ENCODE measurements at regions not wholly inside any gene's neighbourhood (a gene's known extent, or its start where the extent isn't known, plus 50 kb on each side); places are given as distances from the start of the nearest gene placed in this dataset.

DNA sequence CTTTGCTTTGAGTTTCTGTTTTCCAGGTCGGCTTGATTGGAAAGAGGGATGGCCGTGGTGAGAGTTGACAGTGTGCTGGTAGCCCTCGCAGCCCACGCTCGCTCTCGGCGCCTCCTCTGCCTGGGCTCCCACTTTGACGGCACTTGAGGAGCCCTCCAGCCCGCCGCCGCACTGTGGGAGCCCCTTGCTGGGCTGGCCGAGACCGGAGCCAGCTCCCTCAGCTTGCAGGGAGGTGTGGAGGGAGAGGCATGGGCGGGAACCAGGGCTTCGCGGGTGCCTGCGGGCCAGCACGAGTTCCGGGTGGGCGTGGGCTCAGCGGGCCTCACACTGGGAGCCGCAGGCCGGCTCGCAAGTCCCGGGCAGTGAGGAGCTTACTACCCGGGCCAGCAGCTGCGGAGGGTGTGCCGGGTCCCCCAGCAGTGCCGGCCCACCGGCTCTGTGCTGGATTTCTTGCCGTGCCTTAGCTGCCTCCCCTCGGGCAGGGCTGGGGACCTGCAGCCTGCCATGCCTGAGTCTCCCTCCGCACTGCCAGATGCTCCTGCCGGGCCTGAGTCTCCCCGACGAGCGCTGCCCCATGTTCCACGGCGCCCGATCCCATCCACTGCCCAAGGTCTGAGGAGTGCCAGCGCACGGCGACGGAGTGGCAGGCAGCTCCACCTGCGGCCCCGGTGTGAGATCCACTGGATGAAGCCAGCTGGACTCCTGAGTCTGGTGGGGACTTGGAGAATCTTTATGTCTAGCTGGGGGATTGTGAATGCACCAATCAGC lies 166.4 kb upstream of the FAT1 start:
- TF ChIP-seq SIN3A (IDR thresholded peaks at IDR 0.05; ENCODE audit: borderline replicate concordance, insufficient read depth, low read length) = no peak
- TF ChIP-seq POLR2AphosphoS5 (IDR thresholded peaks at IDR 0.05; ENCODE audit: low read depth, low read length) = no peak
- TF ChIP-seq, protein P1, sequence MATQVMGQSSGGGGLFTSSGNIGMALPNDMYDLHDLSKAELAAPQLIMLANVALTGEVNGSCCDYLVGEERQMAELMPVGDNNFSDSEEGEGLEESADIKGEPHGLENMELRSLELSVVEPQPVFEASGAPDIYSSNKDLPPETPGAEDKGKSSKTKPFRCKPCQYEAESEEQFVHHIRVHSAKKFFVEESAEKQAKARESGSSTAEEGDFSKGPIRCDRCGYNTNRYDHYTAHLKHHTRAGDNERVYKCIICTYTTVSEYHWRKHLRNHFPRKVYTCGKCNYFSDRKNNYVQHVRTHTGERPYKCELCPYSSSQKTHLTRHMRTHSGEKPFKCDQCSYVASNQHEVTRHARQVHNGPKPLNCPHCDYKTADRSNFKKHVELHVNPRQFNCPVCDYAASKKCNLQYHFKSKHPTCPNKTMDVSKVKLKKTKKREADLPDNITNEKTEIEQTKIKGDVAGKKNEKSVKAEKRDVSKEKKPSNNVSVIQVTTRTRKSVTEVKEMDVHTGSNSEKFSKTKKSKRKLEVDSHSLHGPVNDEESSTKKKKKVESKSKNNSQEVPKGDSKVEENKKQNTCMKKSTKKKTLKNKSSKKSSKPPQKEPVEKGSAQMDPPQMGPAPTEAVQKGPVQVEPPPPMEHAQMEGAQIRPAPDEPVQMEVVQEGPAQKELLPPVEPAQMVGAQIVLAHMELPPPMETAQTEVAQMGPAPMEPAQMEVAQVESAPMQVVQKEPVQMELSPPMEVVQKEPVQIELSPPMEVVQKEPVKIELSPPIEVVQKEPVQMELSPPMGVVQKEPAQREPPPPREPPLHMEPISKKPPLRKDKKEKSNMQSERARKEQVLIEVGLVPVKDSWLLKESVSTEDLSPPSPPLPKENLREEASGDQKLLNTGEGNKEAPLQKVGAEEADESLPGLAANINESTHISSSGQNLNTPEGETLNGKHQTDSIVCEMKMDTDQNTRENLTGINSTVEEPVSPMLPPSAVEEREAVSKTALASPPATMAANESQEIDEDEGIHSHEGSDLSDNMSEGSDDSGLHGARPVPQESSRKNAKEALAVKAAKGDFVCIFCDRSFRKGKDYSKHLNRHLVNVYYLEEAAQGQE (IDR thresholded peaks at IDR 0.05; ENCODE audit: insufficient read depth in 1 of 2, low read depth in 2 of 2, low read length in 2 of 2) = no peak
- TF ChIP-seq TAF1 (IDR thresholded peaks at IDR 0.05; ENCODE audit: borderline replicate concordance, insufficient read depth, low read length) = no peak
- TF ChIP-seq FOXP2 (optimal IDR thresholded peaks at IDR 0.05; ENCODE audit: borderline replicate concordance, extremely low read depth, extremely low read length, insufficient read depth) = no peak
